ENCODE measurements at regions not wholly inside any gene's neighbourhood (a gene's known extent, or its start where the extent isn't known, plus 50 kb on each side); places are given as distances from the start of the nearest gene placed in this dataset.

DNA sequence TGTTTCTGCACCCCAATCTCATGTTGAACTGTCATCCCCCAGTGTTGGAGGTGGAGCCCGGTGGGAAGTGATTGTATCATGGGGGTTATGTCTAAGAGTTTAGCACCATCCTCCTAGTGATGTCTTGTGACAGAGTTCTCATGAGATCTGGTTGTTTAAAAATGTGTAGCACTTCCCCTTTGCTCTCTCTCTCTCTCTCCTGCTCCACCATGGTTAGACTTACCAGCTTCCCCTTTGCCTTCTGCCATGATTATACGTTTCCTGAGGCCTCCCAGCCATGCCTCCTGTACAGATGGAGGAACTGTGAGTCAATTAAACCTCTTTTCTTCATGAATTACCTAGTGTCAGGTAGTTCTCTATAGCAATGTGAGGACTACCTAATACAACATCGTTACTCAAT is 396.9 kb upstream of the LRATD1 start:
- DNase-seq, result no peak

DNA sequence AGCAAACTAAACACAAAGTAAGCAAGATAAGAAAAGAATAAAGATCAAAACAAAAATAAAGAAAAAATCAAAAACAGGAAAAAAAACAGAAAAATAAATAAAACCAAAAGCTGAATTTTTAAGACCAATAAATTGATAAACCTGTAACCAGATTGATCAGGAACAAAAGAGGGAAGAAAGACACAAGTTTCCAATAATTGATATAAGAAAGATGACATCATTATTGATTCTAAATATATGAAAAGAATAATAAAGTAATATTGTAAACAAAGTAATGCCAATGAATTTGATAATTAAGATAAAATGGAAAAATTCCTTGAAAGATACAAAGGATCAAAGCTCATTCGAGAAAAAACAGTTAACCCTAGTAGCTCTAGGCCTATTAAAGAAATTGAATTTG is 394.6 kb upstream of the LRATD1 start:
- DNase-seq, result no peak

- DNase-seq, result no peak
These were observed 392.9 kb upstream of the LRATD1 start for GRCh38 chr2:14239605-14240004.

- no peak for DNase-seq
These were observed 391.6 kb upstream of the LRATD1 start for GRCh38 chr2:14240868-14241267.

- no peak for DNase-seq
These were observed 386.6 kb upstream of the LRATD1 start for GRCh38 chr2:14245901-14246300.

DNA sequence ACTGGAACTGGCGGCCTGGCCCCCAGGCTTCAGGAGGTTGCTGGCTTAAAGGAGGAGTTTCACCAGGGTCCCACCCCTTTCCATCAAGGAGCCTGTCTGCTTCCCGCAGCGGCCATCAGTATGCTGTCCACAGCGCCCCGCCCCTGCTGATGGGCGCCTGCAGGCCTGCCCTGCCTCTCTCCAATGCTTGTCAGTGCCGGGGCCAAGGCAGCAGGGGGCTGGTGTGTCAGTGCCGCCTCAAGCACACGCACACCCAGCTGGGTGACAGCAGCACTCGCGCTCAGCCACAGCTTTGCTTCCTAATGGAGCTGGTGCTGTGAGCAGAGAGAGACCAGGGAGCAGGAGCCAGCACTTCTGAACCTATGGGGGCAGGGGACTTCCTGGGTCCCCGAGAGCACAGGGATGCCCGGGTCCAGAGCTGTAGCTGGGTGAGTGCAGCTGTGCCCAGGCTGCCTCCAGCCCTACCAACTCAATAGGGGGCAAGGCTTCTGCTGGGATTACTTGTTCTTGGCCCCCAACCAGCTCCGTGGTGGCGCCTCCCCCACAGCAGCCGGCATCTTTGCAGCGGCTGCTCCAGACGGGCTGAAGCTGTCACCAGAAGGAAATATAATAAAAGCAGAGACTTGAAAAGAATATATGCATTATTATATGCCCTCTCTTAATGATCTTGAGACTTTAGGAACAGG is 377.2 kb upstream of the LRATD1 start:
- peak; percentile 93 for DNase-seq

DNA sequence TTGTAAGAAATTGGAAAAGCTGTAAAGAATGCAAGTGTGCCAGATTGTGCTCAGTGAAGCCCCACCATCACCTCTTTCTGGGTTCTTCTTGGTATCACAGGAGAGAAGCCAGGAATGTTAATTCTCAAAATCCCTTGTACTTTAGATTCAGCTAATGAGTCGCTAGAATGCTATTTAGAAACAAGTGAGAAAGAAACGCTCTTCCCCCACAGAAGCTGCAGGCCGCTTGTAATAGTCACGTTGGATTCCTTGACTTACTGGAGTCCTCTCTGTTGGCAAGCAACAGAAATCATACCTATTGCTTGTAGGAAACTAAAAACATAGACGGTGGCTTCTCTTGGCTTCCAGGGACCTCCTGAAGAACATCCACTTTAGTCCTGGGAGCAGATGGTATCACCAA is 375.6 kb upstream of the LRATD1 start:
- DNase-seq, result no peak

DNA sequence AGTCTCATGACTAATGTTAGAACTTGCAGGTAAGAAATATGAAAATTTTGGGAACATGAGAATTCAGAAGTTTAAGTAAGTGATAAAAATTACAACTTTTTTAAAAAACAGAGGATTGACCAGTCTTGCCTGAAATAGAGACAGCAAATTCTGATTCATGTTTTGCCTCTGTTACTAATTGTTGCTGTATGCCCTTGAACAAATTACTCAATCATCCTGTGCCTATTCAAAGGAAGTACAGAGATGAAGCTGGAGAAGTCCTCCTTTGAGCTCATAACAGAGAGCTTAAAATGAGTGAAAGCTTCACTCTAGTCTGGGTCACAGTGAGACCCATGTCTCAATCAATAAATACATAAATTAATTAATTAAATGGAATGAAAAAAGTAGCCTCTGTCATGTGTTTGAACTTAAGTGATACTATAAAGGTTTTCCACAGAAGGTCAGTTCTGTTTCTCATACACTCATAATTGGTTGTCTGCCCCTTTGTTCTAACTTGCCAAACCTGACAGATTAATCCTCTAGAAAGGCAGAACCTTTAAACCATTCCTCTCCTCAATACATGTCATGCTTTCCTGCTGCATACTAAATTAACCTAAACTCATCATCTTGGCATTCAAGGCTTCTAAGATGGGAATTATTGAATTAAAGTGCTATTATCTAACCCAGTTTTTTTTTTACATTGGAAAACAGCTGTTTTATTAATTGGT is 374.6 kb upstream of the LRATD1 start:
- DNase-seq, result no peak

- DNase-seq, result no peak
These were observed 370.7 kb upstream of the LRATD1 start for GRCh38 chr2:14261771-14262170.

DNA sequence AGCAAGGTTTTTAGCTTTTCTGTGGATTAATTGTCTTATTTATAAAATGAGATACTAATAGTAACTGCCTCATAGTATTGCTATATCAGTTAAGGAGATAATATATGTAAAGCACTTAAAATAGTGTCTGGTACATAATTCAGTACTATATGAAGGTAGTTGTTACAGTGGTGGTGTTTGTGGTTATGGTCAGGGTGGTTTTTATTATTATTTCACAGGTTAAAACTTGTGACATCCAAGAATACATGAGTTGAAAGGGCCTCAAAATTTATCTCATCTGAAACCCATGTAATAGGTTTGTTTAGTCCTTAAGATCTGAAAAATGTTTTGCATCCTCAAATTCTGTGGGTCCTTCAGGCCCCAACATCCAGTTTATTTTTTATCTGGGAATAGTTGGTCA is 369.5 kb upstream of the LRATD1 start:
- no peak for DNase-seq

- no peak for DNase-seq
These were observed 362.4 kb upstream of the LRATD1 start for GRCh38 chr2:14270036-14270582.

- DNase-seq, result no peak
These were observed 360.0 kb upstream of the LRATD1 start for GRCh38 chr2:14272396-14273075.

- DNase-seq, result no peak
These were observed 358.9 kb upstream of the LRATD1 start for GRCh38 chr2:14273650-14274049.

- DNase-seq, result no peak
These were observed 348.3 kb upstream of the LRATD1 start for GRCh38 chr2:14284244-14284643.

GRCh38 chr2:14285812-14286211 is 346.7 kb upstream of the LRATD1 start:
- DNase-seq, result no peak

GRCh38 chr2:14288016-14288415 is 344.5 kb upstream of the LRATD1 start:
- peak; percentile 72 for DNase-seq

GRCh38 chr2:14292964-14293363 is 339.6 kb upstream of the LRATD1 start:
- DNase-seq, result no peak

DNA sequence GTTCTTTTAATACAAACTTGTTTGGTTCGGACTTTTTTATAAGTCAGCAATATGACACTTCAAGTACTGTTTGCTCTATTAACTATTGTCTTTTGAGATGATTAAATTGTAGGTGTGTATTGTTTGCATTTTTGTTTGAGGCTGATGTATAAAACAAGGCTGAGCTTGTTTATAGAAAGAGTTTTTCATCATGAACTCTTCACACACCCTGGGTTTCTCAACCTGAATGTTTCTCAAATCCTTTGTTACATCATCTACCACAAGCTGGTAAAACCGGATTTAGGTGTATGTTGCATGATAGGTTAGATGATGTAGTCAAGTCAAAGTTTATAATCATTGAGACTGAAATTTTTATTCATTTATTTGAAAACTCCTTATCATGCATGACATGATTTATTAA is 335.2 kb upstream of the LRATD1 start:
- no peak for DNase-seq

DNA sequence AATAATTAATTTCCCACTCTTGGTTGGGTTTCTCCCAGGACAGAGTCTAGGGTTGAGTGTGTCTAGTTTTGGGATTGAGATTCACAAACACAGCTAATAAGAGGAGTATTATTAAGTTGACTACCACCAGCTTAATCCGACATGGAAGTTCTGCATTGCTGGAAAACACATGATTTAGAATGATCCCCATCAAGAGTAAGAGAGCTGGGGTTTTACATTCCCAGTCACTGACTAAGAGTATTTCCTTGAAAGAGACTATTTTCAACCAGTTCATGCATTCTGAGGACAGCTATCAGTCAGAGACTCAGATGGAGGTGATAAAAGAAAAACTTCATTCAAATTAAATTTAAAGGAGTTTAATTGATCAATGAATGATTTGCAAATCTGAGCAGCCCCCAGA is 334.6 kb upstream of the LRATD1 start:
- no peak for DNase-seq

GRCh38 chr2:14301331-14301730 is 331.2 kb upstream of the LRATD1 start:
- DNase-seq, result no peak

- DNase-seq, result no peak
These were observed 329.0 kb upstream of the LRATD1 start for GRCh38 chr2:14303366-14304115.

DNA sequence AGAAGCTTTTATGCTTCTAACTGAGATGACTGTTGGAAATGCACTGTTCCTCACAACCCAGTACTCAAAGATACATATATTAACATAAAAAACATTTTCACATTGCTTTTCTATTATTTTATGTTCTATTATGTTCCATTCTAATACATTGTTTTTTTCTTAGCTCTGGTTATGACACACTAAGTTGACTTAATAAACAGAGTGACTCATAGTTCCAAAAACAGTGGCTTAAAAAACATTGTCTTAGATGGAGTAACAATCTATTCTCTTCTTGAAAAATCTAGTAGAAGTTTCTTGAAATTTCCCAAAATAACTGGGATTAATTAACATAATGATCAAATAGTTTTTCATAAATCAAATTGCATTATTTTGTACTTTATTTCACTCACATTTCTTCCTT is 328.2 kb upstream of the LRATD1 start:
- no peak for DNase-seq

DNA sequence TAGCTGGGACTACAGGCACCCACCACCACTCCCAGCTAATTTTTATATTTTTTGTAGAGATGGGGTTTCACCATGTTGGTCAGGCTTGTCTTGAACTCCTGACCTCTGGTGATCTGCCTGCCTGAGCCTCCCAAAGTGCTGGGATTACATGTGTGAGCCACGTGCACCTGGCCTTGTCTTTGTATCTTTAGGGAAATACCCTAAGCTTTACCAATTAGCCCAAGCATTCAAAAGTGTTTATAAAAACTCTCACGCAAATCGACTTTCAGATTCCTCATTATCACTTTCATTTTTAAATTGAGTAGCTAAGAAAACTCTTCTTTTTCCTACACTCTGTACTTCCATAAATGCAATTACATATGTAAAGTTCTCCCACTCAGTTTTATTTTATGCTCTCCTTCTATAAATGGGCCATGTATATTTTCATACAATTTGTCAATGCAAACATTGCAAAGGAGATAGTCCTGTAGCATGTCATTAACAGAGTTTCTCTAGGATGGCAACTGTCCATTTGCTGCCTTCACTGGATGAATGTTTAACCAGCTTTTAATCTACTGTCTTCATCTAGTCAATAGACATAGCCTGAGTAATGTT is 326.2 kb upstream of the LRATD1 start:
- no peak for DNase-seq

Measured in NCI-H146 (cell line).